Islet of Langerhans (tissue), 1 donor: ENCODE measurements at regions not wholly inside any gene's neighbourhood (a gene's known extent, or its start where the extent isn't known, plus 50 kb on each side); places are given as distances from the start of the nearest gene placed in this dataset.

Experiments used
- FAIRE-seq: peaks from one replicate; lab custom pipeline; 2011; peaks lifted over from hg19 to GRCh38; lab: Jason Lieb, UNC

DNA sequence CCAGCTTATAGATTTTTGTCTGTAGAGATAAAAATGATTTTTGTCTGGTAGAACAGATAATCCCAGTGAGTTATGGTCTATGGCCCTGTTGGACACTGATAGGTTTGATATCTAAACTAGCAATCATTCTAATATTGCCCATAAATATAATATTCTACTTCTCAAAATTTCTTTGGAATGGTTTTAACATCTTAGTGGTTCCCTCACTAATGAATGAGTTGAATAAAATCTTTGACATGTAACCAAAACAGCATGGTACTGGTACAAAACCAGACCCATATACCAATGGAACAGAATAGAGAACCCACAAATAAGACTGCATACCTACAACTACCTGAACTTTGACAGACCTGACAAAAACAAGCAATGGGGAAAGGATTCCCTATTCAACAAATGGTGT lies 219.7 kb downstream of the SEC61B start:
- no peak for FAIRE-seq

DNA sequence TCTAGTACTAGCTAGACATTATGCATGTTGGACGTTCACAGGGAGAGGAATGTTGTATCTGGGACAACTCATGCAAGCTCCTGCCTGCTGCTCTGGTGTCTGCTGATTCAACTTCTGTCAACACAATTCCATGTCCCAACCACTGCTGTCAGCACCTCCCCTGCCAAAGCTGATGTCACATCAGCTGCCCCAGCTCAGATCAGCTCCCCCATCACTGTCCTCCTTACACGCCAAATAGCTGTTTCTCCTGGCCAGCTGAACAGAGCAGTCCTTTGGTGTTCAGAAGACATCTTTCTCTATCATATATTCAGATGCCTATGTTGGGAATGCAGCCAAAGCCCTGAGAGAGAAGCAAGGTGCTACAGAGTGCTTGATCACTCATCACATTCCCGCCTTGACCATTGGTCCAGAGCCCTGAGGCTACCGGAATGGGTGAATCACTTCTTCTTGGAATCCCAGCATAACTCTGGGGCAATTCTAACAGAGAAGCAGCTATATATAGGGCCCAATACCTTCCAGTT lies 223.3 kb downstream of the SEC61B start:
- no peak for FAIRE-seq

DNA sequence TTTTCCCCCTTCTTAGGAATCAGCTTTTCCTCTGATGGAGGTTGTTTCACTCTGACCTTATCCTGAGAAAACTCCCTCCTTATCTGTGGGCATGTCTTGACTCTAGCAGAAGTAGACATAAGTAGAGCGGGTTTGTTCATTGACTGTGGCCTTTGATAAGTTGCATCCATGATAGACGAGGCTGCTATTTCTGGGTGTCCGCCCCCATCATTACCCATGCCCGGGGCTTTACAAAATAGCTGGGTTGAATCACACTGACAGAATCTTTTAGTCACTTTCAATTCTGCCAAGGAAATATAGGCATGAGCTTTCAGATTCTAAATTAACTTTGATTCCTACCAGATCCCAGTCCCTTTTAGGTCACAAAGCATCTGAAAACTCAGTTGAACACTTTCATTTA lies 223.8 kb downstream of the SEC61B start:
- no peak for FAIRE-seq

DNA sequence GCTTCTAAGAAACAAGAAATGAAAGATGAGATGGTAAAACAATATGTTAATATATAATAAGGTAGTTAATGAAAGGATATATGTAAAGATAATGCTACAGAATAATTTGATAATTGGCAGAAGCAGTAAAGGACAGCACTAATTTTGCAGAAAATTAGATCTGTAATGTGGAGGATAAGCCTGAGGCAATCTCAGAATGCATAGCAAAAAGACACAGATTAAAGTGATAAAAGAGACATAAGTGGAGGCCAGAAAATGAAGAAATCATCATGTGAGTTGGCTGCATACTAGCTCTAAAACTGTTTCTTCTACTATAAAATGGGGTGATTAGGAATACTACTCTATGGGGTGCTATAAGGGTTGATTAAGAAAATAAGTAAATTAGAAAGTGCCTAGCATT lies 225.9 kb downstream of the SEC61B start:
- FAIRE-seq = no peak

DNA sequence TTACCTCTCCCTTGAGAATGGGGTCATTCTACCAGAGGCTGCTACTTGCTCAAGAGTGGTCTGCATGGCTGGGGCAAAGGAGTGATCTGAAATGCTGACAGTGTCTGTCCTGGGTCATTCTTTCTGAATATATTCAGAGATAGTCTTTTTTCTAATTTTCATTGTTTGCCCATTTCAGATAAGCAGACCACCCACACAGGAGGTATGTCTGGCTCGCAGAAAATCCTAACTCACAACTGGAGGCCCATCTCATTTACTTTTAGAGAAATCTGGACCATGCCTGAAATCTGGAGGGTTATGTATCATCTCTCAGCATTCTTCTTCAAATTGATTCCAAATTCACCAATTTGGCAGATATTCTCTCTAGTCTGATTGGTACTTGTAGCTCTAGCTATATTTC lies 227.6 kb downstream of the SEC61B start:
- no peak for FAIRE-seq

DNA sequence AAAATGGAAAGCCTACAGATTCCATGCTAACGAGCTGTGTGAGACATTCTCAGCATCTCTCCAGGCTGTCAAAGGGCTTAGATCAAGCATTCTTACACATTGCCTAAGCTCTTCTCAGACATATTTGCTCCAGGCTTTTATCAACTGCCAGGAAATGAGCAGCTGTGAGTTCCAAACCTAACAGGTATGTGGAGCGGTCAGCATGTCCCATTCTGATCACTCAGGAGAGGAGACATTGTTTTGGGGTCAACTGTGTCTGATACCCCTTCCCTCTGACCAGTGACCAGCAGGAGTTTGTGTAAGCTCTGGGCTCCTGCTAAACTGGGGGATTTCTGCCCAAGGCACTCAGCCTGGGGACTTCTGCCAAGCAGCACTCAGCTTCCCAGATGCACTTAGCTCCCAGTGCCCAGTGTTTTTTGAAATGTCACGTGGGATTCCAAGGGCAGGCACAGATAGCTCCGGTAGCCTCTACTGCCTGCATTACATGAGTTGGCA lies 229.1 kb downstream of the SEC61B start:
- FAIRE-seq = no peak

DNA sequence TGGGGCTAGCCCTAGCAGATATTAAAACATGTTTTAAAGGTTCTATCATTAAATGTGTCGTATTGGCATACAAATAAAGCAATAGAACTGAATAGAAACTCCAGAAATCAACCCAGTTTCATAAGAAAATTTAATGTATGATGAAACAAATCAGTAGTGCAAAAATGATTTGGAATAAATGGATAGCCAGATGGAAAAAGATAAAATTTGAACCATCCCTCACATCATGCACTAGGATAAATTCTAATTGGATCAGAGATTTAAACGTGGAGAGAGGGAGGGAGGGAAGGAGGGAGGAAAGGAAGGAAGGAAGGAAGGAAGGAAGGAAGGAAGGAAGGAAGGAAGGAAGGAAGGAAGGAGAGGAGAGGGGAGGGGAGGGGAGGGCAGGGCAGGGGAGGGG lies 235.3 kb downstream of the SEC61B start:
- FAIRE-seq = no peak

DNA sequence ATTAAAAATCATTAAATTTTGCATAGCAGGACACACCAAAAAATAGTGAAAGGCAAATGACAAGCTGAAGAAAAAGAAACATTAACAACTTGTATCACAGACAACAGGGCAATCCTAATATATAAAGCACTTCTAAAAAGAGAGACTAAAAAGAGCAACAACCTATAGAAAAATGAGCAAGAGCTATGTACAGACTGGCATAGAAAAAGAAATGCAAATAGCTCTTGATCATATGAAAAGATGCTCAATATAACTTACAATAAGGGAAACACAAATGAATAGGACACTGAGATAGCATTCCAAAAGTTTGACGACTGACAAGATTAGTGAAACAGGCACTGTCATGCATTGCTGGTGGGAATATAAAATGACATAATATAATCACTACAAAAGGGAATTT lies 235.9 kb downstream of the SEC61B start:
- no peak for FAIRE-seq

DNA sequence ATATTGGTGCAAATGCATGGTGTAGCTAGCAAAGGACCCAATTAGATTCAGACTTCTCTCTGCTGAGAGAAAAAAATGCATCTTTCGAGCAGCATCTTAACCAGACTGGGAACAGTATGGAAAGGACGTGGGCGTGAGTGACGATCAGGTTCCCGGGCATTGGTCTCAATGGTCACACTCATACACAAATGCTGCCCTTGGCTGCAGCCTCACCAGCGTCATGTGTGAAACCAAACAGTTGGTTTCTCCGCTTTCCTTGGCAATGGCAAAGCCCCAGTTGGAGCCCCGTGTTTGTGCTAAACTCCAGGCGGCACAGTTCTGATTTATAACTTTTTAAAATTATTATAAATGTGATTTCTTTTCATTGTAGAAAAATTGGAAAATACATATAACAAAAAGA lies 237.8 kb downstream of the SEC61B start:
- no peak for FAIRE-seq

DNA sequence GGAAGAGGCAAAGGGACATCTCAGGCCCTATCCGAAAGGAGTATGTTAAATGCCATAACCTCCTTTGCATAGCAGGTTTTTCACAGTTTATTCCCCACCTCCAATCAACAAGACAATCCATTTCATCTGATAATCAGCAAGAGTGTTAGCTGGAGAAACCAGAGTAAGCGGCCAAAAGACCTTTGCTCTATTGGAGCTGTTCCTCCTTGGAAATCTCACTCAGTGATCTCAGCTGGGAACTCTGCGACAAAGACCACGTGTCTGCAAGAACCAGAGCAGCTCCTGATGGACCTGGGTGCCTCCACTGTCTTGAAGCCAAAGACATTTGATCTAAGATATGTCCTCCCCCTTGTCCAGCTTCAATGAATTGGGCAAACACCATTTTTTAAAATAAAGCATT lies 241.0 kb downstream of the SEC61B start:
- FAIRE-seq = no peak

DNA sequence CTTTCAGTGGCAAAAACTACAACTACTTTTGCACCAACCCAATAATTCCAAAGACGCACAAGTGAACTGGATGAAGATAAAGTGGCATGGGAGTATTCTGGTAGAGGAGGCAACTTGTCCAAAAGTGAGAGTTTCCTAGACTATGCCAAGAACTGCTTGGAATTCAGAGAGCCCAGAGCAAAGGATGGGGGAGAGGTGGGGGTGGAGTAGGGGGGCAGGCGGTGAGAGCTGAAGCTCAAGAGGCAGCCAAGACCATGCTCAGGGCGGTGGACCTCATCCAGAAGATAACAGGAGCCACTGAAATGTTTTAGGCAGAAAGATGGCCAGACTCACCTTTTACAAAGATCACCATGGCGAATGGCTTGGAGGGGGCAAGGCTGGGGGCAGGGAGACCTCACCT lies 242.5 kb downstream of the SEC61B start:
- FAIRE-seq = no peak

DNA sequence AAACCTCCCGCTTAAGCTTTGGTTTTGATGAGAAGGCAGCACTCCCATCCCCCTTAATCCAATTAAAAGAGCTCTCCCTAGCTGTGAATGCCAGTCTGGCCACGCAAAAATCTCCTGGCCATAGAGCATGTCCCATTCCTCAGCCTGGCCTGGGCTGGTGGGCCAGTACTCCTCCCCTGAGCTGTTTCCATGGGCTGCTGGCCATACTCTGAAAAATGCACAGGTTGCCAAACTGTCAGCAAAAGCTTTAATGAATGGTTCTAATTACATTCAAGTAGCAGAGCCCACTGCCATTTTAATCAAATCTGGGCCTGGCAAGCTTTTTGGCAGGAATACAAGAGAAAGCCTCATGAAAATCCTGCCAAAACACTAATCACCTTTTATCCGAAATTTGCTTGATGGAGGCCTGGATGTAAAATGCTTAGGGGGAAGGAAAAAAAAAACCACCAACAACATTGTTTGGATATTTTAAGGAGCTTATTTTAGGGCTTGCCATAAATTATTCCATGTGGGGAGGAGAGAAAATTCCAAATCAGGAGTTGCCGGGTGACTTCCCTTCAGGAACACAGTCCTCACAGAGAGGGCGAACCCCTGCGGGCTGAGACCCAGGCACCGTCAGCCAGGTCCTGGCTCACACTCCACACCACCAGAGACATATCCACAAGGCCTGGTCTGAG lies 243.3 kb downstream of the SEC61B start:
- no peak for FAIRE-seq

DNA sequence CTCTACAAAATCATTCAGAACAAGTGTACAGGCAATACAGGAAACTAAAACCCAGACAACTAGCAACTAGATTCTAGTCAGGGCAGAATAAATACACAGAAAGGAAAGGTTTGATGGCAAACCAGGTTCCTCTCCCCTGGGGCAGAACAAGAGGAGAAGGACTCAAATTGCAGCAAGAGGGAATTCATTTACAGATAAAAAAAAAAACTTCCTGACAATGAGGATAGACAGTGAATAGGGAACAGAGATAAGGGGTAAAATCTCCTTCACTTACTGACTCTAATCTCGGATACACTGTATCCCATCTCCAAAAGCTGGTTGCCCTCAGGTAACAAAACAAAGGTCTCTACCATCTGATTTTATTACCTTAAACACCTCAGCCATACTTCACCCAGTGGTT lies 244.0 kb downstream of the SEC61B start:
- FAIRE-seq = no peak

DNA sequence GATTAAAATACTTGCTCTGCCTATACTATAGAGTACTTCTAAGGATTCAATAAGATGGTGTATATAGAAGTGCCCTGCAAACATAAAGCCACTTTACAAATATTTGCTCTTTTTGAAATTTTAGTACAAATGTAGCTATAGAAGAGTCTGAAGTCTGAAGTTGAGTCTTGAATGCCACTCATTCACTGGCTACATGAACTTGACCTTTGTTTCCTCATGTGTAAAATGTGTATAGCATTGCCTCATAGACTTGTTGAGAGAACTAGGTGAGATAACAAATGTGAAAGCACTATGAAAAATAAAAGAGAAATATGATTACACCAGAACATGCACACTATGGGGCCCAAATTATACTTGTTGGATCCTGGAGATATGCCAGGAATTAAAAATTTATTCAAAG lies 244.7 kb downstream of the SEC61B start:
- no peak for FAIRE-seq

DNA sequence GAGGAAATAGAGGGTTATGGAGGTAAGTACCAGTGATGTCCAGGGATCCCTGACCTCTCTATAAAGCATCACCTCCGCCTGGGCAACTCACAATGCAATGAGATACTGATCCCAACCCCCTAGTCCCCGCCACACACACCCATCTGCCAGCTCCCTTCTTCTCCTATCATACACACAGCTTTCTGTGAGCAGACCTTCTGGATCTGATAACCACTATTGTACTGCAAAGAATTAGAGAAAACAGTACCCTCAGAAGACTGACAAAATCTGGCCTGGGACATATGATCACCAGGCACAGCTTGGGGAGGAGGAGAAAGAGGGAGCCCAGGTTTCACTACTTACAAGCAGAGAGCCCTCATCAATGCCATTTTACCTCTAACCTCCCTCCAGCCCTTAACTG lies 249.0 kb downstream of the SEC61B start:
- FAIRE-seq = no peak

DNA sequence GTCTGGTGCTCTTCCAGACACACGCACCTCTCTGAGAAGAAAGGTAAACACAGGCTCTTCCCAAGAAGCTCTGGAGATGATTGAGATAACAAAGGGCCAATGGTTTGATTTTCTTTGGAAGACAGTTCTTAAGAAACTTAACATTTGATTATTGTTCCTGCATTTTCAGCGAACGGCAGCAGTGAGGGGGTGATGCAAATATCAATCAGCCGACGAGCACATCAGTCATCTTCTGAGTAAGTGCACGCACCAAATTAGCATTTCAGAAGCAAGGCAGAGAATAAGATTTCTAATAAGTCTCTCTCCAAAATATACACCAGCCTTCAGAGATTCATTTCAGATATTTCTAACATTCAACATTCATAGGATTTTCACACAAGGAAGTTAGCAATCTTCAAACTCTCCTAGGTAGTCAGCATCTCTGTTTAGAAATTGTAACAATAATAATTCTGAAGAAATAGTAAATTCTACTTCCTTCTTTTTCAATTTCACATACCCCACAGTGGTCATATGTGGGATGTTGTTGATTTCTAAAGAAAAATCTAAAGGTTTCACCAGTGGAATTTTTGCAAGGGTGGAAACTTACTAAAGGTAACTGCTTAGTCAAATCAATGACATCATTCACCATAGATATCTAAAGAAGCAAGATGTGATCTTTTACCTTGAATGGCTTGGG lies 250.3 kb downstream of the SEC61B start:
- FAIRE-seq = no peak

DNA sequence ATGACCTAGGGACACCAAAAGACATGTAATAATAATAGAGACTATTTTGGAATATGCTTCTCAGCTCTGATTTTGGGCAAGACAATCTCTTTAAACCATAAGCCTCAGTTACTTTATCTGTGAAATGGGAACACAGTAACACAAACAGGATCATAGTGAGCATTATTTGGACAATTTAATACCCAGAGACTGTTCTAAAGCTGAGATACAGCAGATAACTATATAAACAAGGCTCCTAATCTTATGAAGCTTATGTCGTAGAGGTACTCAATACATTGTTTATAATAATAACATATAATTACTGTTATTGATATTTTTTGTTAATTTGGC lies 250.8 kb downstream of the SEC61B start:
- FAIRE-seq = no peak

DNA sequence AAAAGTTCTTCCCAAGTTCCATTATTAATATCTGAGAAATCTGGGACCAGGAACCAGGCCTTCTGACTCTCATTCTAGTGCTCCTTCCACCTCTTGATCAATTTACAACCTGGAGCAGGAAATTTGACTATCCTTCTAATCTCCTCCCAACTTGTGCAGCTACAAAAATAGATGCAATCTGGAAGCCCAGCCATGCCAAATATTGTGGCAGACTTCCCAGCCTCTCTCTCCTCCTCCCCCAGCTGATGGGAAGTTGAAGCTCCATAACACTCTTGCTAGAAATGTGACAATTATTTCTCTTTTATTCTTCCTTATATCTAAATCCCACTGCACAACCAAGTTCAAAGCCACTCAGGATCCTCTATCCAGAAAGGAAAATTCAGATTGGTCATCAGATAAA lies 252.1 kb downstream of the SEC61B start:
- no peak for FAIRE-seq

DNA sequence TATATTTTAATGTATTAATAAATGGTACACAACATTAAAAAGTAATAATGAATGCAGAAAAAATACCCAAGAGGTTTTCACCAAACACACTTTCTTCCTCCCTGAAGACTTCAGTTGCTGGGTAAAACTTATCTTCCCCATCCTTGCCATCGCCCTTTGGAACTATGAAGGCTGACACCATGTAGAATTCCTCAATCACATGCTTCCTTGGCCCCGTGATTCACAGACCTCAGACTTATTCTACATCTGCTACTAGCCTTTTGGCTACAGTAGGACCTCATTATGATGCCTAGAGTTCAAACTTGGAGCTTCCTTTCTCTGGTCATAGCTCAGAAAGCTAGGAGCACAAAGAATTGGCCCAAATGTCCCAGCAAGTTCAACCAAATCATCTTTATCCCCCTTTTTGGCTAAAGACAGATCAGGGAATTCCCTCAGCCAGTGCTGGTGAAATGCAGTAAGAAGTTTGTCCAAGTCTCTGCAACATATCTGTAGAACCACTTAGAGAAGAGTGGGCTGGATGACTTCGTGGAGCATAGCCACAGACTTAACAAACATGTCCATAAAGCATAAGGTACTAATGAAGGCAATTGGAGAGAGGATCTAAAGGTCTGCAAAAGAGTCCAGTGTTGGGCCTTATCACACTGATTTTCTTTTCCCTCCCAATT lies 253.5 kb downstream of the SEC61B start:
- FAIRE-seq = no peak

DNA sequence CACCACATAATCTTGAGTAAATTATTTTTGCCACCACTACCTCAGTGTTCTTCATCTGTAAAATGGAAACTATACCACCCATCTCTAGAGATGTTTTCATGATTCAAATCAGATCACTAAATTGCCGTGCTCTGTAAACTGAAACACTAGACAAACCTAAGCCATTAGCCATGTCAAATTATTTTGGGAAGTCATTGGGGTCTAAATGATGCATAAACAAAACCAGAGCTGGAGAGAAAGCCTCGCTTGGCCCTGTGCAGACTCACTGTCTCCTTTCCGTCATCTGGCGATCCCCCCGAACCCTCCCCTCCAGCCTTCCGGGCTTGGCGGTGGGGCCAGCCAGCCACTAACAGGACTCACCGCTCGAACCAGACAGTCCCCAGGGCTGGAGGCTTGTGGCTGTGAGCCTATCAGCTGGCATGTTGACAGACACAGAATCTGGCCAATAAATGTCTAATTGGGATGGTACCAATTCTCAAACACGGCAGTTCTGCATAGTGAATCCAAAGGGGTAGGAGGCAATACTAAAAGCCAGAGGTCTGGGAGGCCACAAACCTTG lies 256.5 kb downstream of the SEC61B start:
- FAIRE-seq = no peak

DNA sequence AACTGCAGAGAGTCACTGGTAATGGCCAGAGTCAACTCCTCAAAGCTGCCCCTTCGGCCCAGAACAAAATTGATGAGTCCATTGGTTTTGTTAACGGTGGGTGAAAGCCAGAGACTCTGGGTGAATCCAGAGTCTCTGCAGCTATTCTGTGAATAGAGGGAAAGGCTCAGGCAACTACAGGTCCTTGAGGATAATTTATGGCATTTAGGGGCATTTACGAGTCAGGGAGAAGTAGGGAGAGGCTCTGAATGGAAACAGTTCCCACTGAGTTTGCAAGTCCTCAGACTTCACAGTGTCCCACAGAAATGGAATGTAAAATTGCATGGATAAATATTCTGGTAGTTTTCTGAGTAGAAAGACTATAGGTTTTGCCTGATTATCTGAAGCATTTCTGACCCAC lies 257.8 kb downstream of the SEC61B start:
- no peak for FAIRE-seq

DNA sequence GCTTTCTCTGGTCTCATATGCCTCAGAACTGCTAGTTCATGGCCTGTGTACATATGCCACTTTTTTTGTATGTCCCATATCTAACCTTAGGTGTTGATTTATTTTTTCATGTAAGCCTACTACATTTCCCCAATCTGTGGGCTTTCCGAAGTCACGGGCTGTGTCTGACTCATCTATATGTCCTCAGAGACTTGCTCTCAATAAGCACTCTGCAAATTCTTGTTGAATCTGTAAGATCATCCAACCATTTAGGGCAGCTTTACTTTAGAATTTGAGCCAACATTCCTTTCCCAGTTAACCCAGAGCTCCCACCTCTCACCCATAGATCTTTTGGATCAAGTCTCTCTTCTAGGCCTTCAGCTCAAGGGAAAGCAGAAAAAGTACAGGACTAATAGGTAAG lies 263.4 kb downstream of the SEC61B start:
- no peak for FAIRE-seq

DNA sequence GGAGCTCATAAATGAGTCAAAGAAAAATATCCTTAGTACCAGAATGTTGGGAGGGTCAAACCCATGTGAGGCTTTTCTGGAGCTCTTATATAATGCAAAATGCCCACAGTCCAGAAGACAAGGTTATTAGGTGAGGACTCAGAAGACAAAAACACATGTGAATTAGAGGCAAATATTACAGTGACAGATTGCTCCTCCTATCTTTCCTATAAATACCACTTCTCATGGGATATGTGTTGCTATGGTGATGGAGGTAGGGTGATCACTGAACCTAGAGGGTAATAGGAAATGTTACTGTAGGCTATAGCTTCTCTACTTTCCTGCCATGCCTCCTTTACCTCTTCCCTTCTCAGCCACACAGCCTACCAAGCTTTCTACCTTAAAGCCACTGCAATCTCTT lies 264.6 kb downstream of the SEC61B start:
- no peak for FAIRE-seq
